HEK293 (cell line): ENCODE measurements at regions not wholly inside any gene's neighbourhood (a gene's known extent, or its start where the extent isn't known, plus 50 kb on each side); places are given as distances from the start of the nearest gene placed in this dataset.

Experiments
- ATF2 ChIP-seq: fragments of 450-650 bp; formaldehyde crosslinking; IDR thresholded peaks from 2 replicates; pipeline ENCODE4 v1.5.1; 2016; ENCODE audit warnings: missing biosample characterization, missing genetic modification characterization, low read depth
- CTCF ChIP-seq: fragments of 450-650 bp; formaldehyde crosslinking; IDR thresholded peaks from 2 replicates; pipeline ENCODE4 v1.5.1; 2016; ENCODE audit warnings: missing biosample characterization, missing genetic modification characterization
- GLIS2 ChIP-seq: fragments of 450-650 bp; formaldehyde crosslinking; IDR thresholded peaks from 2 replicates; pipeline ENCODE4 v1.5.1; 2016; ENCODE audit warnings: missing biosample characterization, missing genetic modification characterization
- REST ChIP-seq: fragments of 450-650 bp; formaldehyde crosslinking; IDR thresholded peaks from 2 replicates; pipeline ENCODE4 v1.5.1; 2016; ENCODE audit warnings: missing biosample characterization, missing genetic modification characterization
- ZBTB21 ChIP-seq: fragments of 450-650 bp; formaldehyde crosslinking; IDR thresholded peaks from 2 replicates; pipeline ENCODE4 v1.5.1; 2017; ENCODE audit warnings: missing biosample characterization, missing genetic modification characterization
- ZNF121 ChIP-seq: fragments of 450-650 bp; formaldehyde crosslinking; IDR thresholded peaks from 2 replicates; pipeline ENCODE4 v1.5.1; 2016; ENCODE audit warnings: missing biosample characterization, missing genetic modification characterization

GRCh38 chr7:41501466-41501865 lies 201.4 kb downstream of the INHBA start:
- TF ChIP-seq ZBTB21 (tag by site-specific recombination) (no peak), CTCF (tag by site-specific recombination) (no peak), GLIS2 (tag by site-specific recombination) (no peak), REST (tag by site-specific recombination) (no peak), ATF2 (tag by site-specific recombination) (no peak), ZNF121 (tag by site-specific recombination) (no peak)
